Mesenchymal stem cell (in vitro differentiated cells and primary cell): ENCODE measurements at regions not wholly inside any gene's neighbourhood (a gene's known extent, or its start where the extent isn't known, plus 50 kb on each side); places are given as distances from the start of the nearest gene placed in this dataset.
A peak's percentile ranks its signal among the peaks of the same experiment; 100 is the strongest.
"Not testable (repeated sequence)": the region's sequence is repeated elsewhere in the genome, so short reads cannot be mapped to it uniquely, and the experiment has no call there.

Experiments used
- DNase-seq: peaks from one replicate; pipeline ENCODE4 v3.0.0-alpha.2; 2013
- H2AFZ ChIP-seq: one replicate; pipeline ENCODE4 v1.6.1; 2013; ENCODE audit warnings: low read depth, mild to moderate bottlenecking, control low read depth, inconsistent platforms, low read length, moderate library complexity
- H2AK5ac ChIP-seq: 2 replicates; pipeline ENCODE4 v1.6.1; 2013; ENCODE audit warnings: low read length, moderate library complexity, mild to moderate bottlenecking, inconsistent platforms; ENCODE audit not compliant: severe bottlenecking
- H2BK120ac ChIP-seq: one replicate; pipeline ENCODE4 v1.6.1; 2013; ENCODE audit warnings: low read depth, mild to moderate bottlenecking, inconsistent platforms, low read length, moderate library complexity
- H2BK12ac ChIP-seq, 2 experiments: one replicate each; pipeline ENCODE4 v1.6.1; 2013; ENCODE audit warnings: inconsistent platforms in 2 of 2, low read length in 2 of 2, mild to moderate bottlenecking in 2 of 2, moderate library complexity in 2 of 2, control low read depth in 1 of 2
- H2BK15ac ChIP-seq: one replicate; pipeline ENCODE4 v1.6.1; 2013; ENCODE audit warnings: mild to moderate bottlenecking, low read depth, inconsistent platforms; ENCODE audit not compliant: poor library complexity, severe bottlenecking
- H2BK5ac ChIP-seq: 2 replicates; pipeline ENCODE4 v1.6.1; 2013; ENCODE audit warnings: low read depth, mild to moderate bottlenecking, low read length, control low read depth, inconsistent platforms; ENCODE audit not compliant: poor library complexity, severe bottlenecking
- H3K14ac ChIP-seq, 2 experiments: one replicate each; pipeline ENCODE4 v1.6.1; 2013; ENCODE audit warnings: inconsistent platforms in 2 of 2, low read length in 2 of 2, control low read depth in 1 of 2, mild to moderate bottlenecking in 1 of 2, moderate library complexity in 1 of 2
- H3K18ac ChIP-seq, 2 experiments: one replicate each; pipeline ENCODE4 v1.6.1; 2013; ENCODE audit warnings: inconsistent platforms in 2 of 2, low read length in 2 of 2, control low read depth in 1 of 2, low read depth in 1 of 2, mild to moderate bottlenecking in 1 of 2
- H3K23ac ChIP-seq, 2 experiments: one replicate each; pipeline ENCODE4 v1.6.1; 2013; ENCODE audit warnings: inconsistent platforms in 2 of 2, low read length in 2 of 2, mild to moderate bottlenecking in 2 of 2, moderate library complexity in 2 of 2, control low read depth in 1 of 2
- H3K27ac ChIP-seq: 2 replicates; pipeline ENCODE4 v1.5.1; 2013; ENCODE audit warnings: mild to moderate bottlenecking, moderate library complexity, low read length, control low read depth, inconsistent platforms; ENCODE audit not compliant: poor library complexity, severe bottlenecking
- H3K27me3 ChIP-seq, 2 experiments: 2 replicates each; pipeline versions ENCODE4 v1.6.1 to v1.7.0; 2013; ENCODE audit warnings: low read length in 2 of 2, mild to moderate bottlenecking in 2 of 2, moderate library complexity in 2 of 2, control low read depth in 1 of 2, inconsistent platforms in 1 of 2; ENCODE audit not compliant: control insufficient read depth in 1 of 2, insufficient read depth in 1 of 2
- H3K36me3 ChIP-seq, 2 experiments: 2 replicates each; pipeline versions ENCODE4 v1.6.1 to v1.7.0; 2013; ENCODE audit warnings: low read length in 2 of 2, control low read depth in 1 of 2, inconsistent platforms in 1 of 2, low read depth in 1 of 2, mild to moderate bottlenecking in 1 of 2; ENCODE audit not compliant: insufficient read depth in 2 of 2, control insufficient read depth in 1 of 2
- H3K4ac ChIP-seq, 2 experiments: one replicate each; pipeline ENCODE4 v1.6.1; 2013; ENCODE audit warnings: inconsistent platforms in 2 of 2, low read length in 2 of 2, mild to moderate bottlenecking in 2 of 2, moderate library complexity in 2 of 2, control low read depth in 1 of 2, low read depth in 1 of 2
- H3K4me1 ChIP-seq: 2 replicates; pipeline ENCODE4 v1.6.1; 2013; ENCODE audit warnings: low read depth, low read length, control low read depth; ENCODE audit not compliant: control insufficient read depth, insufficient read depth
- H3K4me2 ChIP-seq: 2 replicates; pipeline ENCODE4 v1.6.1; 2013; ENCODE audit warnings: low read length, mild to moderate bottlenecking, inconsistent platforms; ENCODE audit not compliant: poor library complexity, severe bottlenecking
- H3K4me3 ChIP-seq, 2 experiments: 2 replicates each; pipeline versions ENCODE4 v1.5.1 to v1.7.0; 2013; ENCODE audit warnings: low read length in 2 of 2, mild to moderate bottlenecking in 2 of 2, control low read depth in 1 of 2, low read depth in 1 of 2; ENCODE audit not compliant: insufficient read depth in 1 of 2
- H3K79me1 ChIP-seq: replicated peaks from 2 replicates; pipeline ENCODE4 v1.6.1; 2013; ENCODE audit warnings: mild to moderate bottlenecking, control low read depth, low read length, inconsistent platforms; ENCODE audit not compliant: poor library complexity, severe bottlenecking
- H3K9ac ChIP-seq: 2 replicates; pipeline ENCODE4 v1.7.0; 2013; ENCODE audit warnings: mild to moderate bottlenecking, low read length, moderate library complexity
- H3K9me3 ChIP-seq: 2 replicates; pipeline ENCODE4 v1.7.0; 2013; ENCODE audit warnings: mild to moderate bottlenecking, low read length; ENCODE audit not compliant: control insufficient read depth
- H4K8ac ChIP-seq: one replicate; pipeline ENCODE4 v1.6.1; 2013; ENCODE audit warnings: inconsistent platforms, mild to moderate bottlenecking, low read length, moderate library complexity
- H4K91ac ChIP-seq: one replicate; pipeline ENCODE4 v1.6.1; 2013; ENCODE audit warnings: mild to moderate bottlenecking, low read length, inconsistent platforms
- WGBS: methylation state at CpG from one replicate; pipeline ENCODE4 v1.1.7; 2013; ENCODE audit warnings: mixed read lengths; 5-methylcytosine and 5-hydroxymethylcytosine counted together

DNA sequence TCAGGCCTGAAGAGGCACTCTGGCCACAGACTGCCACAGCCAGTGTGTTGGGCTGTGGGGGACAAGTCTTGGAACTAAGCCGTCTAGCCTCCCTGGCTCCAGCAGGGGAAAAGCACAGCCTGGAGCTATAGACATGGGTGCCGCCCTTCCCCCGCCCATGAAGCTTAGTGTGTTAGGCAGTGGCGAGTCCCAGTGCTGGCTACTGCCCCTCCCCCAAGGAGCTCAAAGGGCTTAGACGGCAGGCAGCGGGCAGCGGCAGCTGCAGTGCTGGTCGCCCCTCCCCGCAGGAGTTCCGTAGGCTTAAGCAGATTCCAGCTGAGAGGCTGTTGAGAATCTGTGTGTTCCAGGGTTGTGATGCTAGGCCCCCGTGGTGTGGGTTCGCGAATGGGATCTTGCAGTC lies 135.8 kb upstream of the RORA start:
- peak overlapping the region in 1 of 2 experiments; percentile 22 for H3K14ac ChIP-seq
- no peak overlapping the region for H2BK15ac ChIP-seq
- H4K8ac ChIP-seq, result no peak overlapping the region
- no peak overlapping the region for H2BK5ac ChIP-seq
- H3K27me3 ChIP-seq, result no peaks in the 10 kb centered on the region
- H2BK120ac ChIP-seq, result no peak overlapping the region
- no peak overlapping the region for H2AFZ ChIP-seq
- H2AK5ac ChIP-seq, result no peak overlapping the region
- no peak for DNase-seq
- H3K4ac ChIP-seq, result no peak overlapping the region
- H3K18ac ChIP-seq, result no peak overlapping the region
- H3K9me3 ChIP-seq, result peaks cover 6% of the 10 kb centered on the region
- H4K91ac ChIP-seq, result no peak overlapping the region
- H3K4me3 ChIP-seq, result no peak overlapping the region
- H3K79me1 ChIP-seq, result no peaks in the 10 kb centered on the region
- H3K9ac ChIP-seq, result no peak overlapping the region
- no peak overlapping the region for H2BK12ac ChIP-seq
- no peaks in the 10 kb centered on the region for H3K36me3 ChIP-seq
- 31% methylated on average over 13 of the region's 13 CpGs for WGBS
- H3K4me2 ChIP-seq, result no peak overlapping the region
- no peak overlapping the region for H3K27ac ChIP-seq
- H3K4me1 ChIP-seq, result no peaks in the 10 kb centered on the region
- no peak overlapping the region for H3K23ac ChIP-seq

GRCh38 chr15:61362912-61363311 lies 133.8 kb upstream of the RORA start:
- not testable (repeated sequence) for H3K79me1 ChIP-seq, H3K36me3 ChIP-seq, H3K23ac ChIP-seq, H2BK12ac ChIP-seq, H3K27me3 ChIP-seq, H3K18ac ChIP-seq, H3K9me3 ChIP-seq, H2AFZ ChIP-seq, H3K4me2 ChIP-seq, H3K4me3 ChIP-seq, H2BK120ac ChIP-seq, H2BK15ac ChIP-seq, DNase-seq, H3K4me1 ChIP-seq, H3K27ac ChIP-seq, H2AK5ac ChIP-seq, H2BK5ac ChIP-seq, H4K8ac ChIP-seq, H3K14ac ChIP-seq, H3K4ac ChIP-seq, H3K9ac ChIP-seq, H4K91ac ChIP-seq

DNA sequence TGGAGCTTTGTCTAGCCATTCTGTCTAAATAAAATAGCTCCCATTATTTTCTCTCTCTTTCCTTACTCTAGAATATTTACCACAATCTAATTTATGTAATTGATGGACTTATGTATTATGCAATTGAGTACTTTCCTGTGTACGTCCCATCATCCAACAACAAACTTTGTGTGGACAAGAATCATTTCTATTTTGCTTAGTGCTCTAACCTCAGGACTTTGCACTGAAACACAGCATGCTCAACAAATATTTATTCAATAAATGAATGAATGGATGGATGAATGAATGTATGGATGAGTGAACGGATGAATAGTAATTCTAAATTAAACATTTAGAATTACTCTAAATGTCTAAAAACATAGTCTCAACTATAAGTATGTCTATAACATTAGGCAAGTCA lies 115.2 kb upstream of the RORA start:
- H4K8ac ChIP-seq, result no peak overlapping the region
- H3K27ac ChIP-seq, result no peak overlapping the region
- no peak overlapping the region for H3K4ac ChIP-seq
- H2BK120ac ChIP-seq, result no peak overlapping the region
- no peaks in the 10 kb centered on the region for H3K4me1 ChIP-seq
- no peaks in the 10 kb centered on the region for H3K27me3 ChIP-seq
- no peak overlapping the region for H3K23ac ChIP-seq
- H2BK5ac ChIP-seq, result no peak overlapping the region
- H3K36me3 ChIP-seq, result no peaks in the 10 kb centered on the region
- H3K79me1 ChIP-seq, result no peaks in the 10 kb centered on the region
- H2BK12ac ChIP-seq, result no peak overlapping the region
- no CpG with 5 or more reads among the region's 2 CpGs for WGBS
- DNase-seq, result no peak
- H4K91ac ChIP-seq, result no peak overlapping the region
- H3K9ac ChIP-seq, result no peak overlapping the region
- no peak overlapping the region for H3K14ac ChIP-seq
- H2AFZ ChIP-seq, result no peak overlapping the region
- no peak overlapping the region for H2BK15ac ChIP-seq
- H3K4me3 ChIP-seq, result no peak overlapping the region
- peaks cover 8% of the 10 kb centered on the region for H3K9me3 ChIP-seq
- H2AK5ac ChIP-seq, result no peak overlapping the region
- H3K4me2 ChIP-seq, result no peak overlapping the region
- no peak overlapping the region for H3K18ac ChIP-seq

- no peak for DNase-seq
- 88% methylated on average over 2 of the region's 2 CpGs for WGBS
- Histone ChIP-seq H2BK12ac (no peak overlapping the region), H2AK5ac (no peak overlapping the region), H2BK120ac (no peak overlapping the region), H4K91ac (no peak overlapping the region), H3K79me1 (no peaks in the 10 kb centered on the region), H4K8ac (no peak overlapping the region), H3K14ac (no peak overlapping the region), H2AFZ (no peak overlapping the region), H2BK15ac (no peak overlapping the region), H2BK5ac (no peak overlapping the region), H3K23ac (no peak overlapping the region), H3K4me1 (no peaks in the 10 kb centered on the region), H3K4me3 (no peak overlapping the region), H3K9ac (no peak overlapping the region), H3K36me3 (no peaks in the 10 kb centered on the region), H3K4me2 (no peak overlapping the region), H3K18ac (no peak overlapping the region), H3K4ac (no peak overlapping the region), H3K27me3 (no peaks in the 10 kb centered on the region), H3K9me3 (peaks cover 8% of the 10 kb centered on the region), H3K27ac (no peak overlapping the region)
Measured at GRCh38 chr15:61342390-61342789, 113.3 kb upstream of the RORA start.
